ENCODE measurements at regions not wholly inside any gene's neighbourhood (a gene's known extent, or its start where the extent isn't known, plus 50 kb on each side); places are given as distances from the start of the nearest gene placed in this dataset.

GRCh38 chr2:22930781-22931180 lies 454.2 kb upstream of the KLHL29 start:
- no peak for TF ChIP-seq CTCF (IDR thresholded peaks at IDR 0.05)
- TF ChIP-seq POLR2AphosphoS5 (IDR thresholded peaks at IDR 0.05) = no peak
